HUES6 (cell line): ENCODE measurements at regions not wholly inside any gene's neighbourhood (a gene's known extent, or its start where the extent isn't known, plus 50 kb on each side); places are given as distances from the start of the nearest gene placed in this dataset.

Experiments used
- H3K27ac ChIP-seq: 2 replicates; pipeline ENCODE4 v1.7.0; 2013; ENCODE audit warnings: low read depth, mild to moderate bottlenecking, low read length, inconsistent platforms
- H3K27me3 ChIP-seq: 2 replicates; pipeline ENCODE4 v1.6.1; 2013; ENCODE audit warnings: low read length; ENCODE audit not compliant: control insufficient read depth, insufficient read depth
- H3K36me3 ChIP-seq: 2 replicates; pipeline ENCODE4 v1.6.1; 2013; ENCODE audit warnings: low read length; ENCODE audit not compliant: control insufficient read depth, insufficient read depth
- H3K4me1 ChIP-seq: 2 replicates; pipeline ENCODE4 v1.6.1; 2013; ENCODE audit warnings: low read length; ENCODE audit not compliant: control insufficient read depth, insufficient read depth
- H3K4me3 ChIP-seq: 2 replicates; pipeline ENCODE4 v1.5.1; 2013; ENCODE audit warnings: low read depth, low read length
- H3K9ac ChIP-seq: one replicate; pipeline ENCODE4 v1.6.1; 2013; ENCODE audit warnings: mild to moderate bottlenecking, low read length
- H3K9me3 ChIP-seq: 2 replicates; pipeline ENCODE4 v1.6.1; 2013; ENCODE audit warnings: low read depth, low read length; ENCODE audit not compliant: control insufficient read depth, insufficient read depth

DNA sequence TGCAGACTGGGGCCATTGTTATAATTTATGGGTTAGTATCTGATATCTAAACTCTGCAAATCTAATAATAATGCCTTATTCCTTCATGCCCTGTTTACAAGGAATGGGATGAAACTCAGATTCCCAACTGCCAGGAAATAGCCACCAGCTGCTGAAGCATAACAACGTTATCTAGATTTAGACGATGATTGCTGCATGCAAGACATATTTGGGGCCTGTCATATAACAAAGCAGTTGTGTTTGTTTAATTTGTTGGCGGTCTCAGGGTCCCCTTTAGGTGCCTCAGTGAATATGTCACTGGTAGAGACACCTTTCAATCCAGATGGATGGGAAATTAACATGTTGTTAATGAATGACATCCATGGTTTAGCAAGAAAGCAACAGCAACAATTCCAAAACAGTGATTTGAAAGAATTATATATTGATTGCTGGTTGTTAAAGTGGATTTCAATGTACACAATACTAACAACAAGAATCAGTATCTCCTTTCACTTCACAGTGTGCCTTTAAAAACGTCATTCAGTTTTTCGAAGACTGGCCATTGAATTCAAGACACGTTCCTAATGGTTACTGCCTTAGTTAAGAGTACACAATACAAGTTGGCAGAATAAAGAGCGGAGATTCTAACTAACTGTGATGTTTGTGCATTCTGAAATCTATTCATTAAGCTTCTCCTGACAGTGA is 860.6 kb upstream of the CELF2 start:
- H3K27ac ChIP-seq, result no peak overlapping the region
- H3K36me3 ChIP-seq, result no peaks in the 10 kb centered on the region
- H3K4me1 ChIP-seq, result no peaks in the 10 kb centered on the region
- no peaks in the 10 kb centered on the region for H3K27me3 ChIP-seq
- peaks cover 35% of the 10 kb centered on the region for H3K9me3 ChIP-seq
- H3K9ac ChIP-seq, result no peak overlapping the region
- no peak overlapping the region for H3K4me3 ChIP-seq

DNA sequence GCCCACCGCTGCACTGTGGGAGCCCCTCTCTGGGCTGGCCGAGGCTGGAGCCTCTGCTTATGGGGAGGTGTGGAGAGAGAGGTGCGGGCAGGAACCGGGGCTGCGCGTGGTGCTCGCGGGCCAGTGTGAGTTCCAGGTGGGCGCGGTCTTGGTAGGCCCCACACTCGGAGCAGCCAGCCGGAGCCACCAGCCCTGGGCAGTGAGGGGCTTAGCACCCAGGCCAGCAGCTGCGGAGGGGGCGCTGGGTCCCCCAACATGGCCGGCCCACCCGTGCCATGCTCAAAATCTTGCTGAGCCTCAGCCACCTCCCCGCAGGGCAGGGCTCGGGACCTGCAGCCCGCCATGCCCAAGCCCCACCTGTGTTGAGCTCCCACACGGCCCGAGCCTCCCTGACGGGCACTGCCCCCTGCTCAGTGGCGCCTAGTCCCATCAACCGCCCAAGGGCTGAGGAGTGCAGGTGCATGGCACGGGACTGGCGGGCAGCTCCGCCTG is 856.8 kb upstream of the CELF2 start:
- Histone ChIP-seq H3K36me3 (no peaks in the 10 kb centered on the region), H3K9me3 (peaks cover 50% of the 10 kb centered on the region), H3K4me3 (no peak overlapping the region), H3K27me3 (no peaks in the 10 kb centered on the region), H3K9ac (no peak overlapping the region), H3K4me1 (peaks cover 10% of the 10 kb centered on the region; the same call in 1 of the 2 replicates), H3K27ac (no peak overlapping the region)

DNA sequence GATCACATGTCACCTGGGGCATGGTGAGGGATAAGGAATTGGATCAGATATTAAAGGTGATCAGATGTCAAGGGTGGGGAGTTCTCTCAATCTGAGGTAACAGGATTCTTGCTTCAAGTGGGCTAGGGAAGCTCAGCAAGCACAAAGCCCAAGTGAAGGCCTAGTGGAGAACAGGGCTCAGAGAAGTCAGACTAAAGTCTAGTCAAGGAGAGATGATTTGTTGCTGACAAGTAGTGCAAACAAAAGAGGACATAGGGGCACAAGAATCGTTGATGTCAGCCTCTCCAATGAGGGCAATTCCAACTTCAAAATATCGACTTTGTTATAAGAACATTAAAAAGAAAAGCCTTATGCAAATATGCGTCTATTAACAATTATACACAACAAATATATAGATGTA is 852.8 kb upstream of the CELF2 start:
- H3K36me3 ChIP-seq, result no peaks in the 10 kb centered on the region
- H3K4me1 ChIP-seq, result peaks cover 25% of the 10 kb centered on the region
- H3K9me3 ChIP-seq, result peaks cover 37% of the 10 kb centered on the region
- no peak overlapping the region for H3K9ac ChIP-seq
- H3K27ac ChIP-seq, result no peak overlapping the region
- no peak overlapping the region for H3K4me3 ChIP-seq
- H3K27me3 ChIP-seq, result no peaks in the 10 kb centered on the region

DNA sequence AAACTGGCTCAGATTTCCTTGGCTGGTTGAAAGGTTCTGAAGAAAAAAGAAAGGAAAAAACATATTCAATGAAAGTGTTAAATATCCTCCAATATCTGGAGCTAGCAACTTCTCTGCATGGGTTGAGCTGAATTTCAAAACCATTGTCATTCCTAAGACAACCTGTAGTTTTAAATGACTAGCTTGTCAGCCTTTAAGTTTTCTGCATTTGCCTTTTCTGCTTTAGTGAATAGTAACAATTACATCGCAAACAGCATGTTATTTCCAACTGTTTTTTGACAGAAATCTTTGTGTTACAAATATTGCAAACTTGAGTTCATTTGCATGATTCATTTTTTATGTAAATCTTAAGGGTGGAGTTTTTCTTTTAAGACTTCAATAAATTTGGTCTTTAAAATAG is 852.3 kb upstream of the CELF2 start:
- H3K27me3 ChIP-seq, result no peaks in the 10 kb centered on the region
- no peak overlapping the region for H3K9ac ChIP-seq
- H3K4me3 ChIP-seq, result no peak overlapping the region
- H3K4me1 ChIP-seq, result peaks cover 25% of the 10 kb centered on the region
- peaks cover 31% of the 10 kb centered on the region for H3K9me3 ChIP-seq
- H3K36me3 ChIP-seq, result no peaks in the 10 kb centered on the region
- peak overlapping the region; percentile 54 for H3K27ac ChIP-seq

GRCh38 chr10:10178476-10178875 is 839.2 kb upstream of the CELF2 start:
- no peaks in the 10 kb centered on the region for H3K27me3 ChIP-seq
- peaks cover 7% of the 10 kb centered on the region for H3K9me3 ChIP-seq
- H3K36me3 ChIP-seq, result no peaks in the 10 kb centered on the region

GRCh38 chr10:10193848-10194247 is 823.8 kb upstream of the CELF2 start:
- Histone ChIP-seq H3K4me1 (no peaks in the 10 kb centered on the region), H3K27ac (no peak overlapping the region), H3K4me3 (no peak overlapping the region), H3K27me3 (no peaks in the 10 kb centered on the region), H3K36me3 (no peaks in the 10 kb centered on the region), H3K9ac (no peak overlapping the region), H3K9me3 (no peaks in the 10 kb centered on the region)

More at GRCh38 chr10:10178476-10178875, 839.2 kb upstream of the CELF2 start:
- Histone ChIP-seq H3K9ac (no peak overlapping the region), H3K4me1 (no peaks in the 10 kb centered on the region), H3K4me3 (no peak overlapping the region), H3K27ac (no peak overlapping the region)

GRCh38 chr10:10196701-10197100 is 821.0 kb upstream of the CELF2 start:
- Histone ChIP-seq H3K27me3 (no peaks in the 10 kb centered on the region), H3K9ac (no peak overlapping the region), H3K4me3 (no peak overlapping the region), H3K27ac (no peak overlapping the region), H3K4me1 (no peaks in the 10 kb centered on the region), H3K9me3 (no peaks in the 10 kb centered on the region), H3K36me3 (no peaks in the 10 kb centered on the region)

DNA sequence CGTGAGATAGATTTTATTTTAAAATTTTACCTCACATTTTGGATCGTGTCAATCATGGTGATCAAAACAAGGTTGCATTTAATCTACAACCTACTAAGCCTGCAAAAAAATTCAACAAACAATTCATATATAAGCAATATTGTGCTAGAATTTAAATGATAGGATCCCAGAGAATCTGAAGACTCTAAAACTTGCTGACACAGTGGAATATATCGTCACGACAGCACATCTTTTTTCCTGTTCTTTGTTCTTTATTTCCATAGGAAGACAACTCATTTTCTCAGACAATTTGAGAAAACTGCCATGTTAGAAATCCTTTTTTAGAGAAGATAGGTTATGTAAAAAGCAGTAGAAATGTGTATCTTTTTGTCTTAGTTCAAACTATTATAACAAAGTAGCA is 820.2 kb upstream of the CELF2 start:
- Histone ChIP-seq H3K27ac (no peak overlapping the region), H3K27me3 (no peaks in the 10 kb centered on the region), H3K4me1 (no peaks in the 10 kb centered on the region), H3K36me3 (no peaks in the 10 kb centered on the region), H3K9ac (no peak overlapping the region), H3K4me3 (no peak overlapping the region), H3K9me3 (no peaks in the 10 kb centered on the region)

DNA sequence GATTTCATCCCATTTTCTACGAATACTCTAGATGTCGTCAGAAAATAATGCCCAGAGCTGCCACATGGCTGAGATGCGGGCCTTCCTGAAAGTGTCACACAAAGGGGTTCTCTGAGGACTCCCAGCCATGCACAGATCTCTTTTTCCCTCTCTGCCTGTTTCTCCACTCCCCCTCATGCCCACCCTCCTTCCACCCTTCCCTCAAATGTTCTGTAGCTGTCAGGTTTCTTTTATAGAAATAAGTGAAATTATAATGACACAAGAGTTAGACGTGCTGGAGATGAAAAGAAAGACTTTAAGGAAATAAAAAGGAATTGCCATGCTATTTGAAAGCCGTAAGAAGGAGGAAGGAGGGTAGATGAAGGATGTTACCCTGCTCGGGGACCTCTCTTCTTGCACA is 819.3 kb upstream of the CELF2 start:
- Histone ChIP-seq H3K4me3 (no peak overlapping the region), H3K4me1 (no peaks in the 10 kb centered on the region), H3K9ac (no peak overlapping the region), H3K9me3 (0 out of 2 replicates have a peak, but pooled peaks cover 6% of the 10 kb centered on the region), H3K27me3 (no peaks in the 10 kb centered on the region), H3K36me3 (no peaks in the 10 kb centered on the region), H3K27ac (no peak overlapping the region)

- no peak overlapping the region for H3K27ac ChIP-seq
- H3K9me3 ChIP-seq, result peaks cover 20% of the 10 kb centered on the region
- no peak overlapping the region for H3K4me3 ChIP-seq
- H3K27me3 ChIP-seq, result no peaks in the 10 kb centered on the region
- no peaks in the 10 kb centered on the region for H3K36me3 ChIP-seq
- H3K4me1 ChIP-seq, result no peaks in the 10 kb centered on the region
- H3K9ac ChIP-seq, result no peak overlapping the region
These were observed 813.3 kb upstream of the CELF2 start for GRCh38 chr10:10204415-10204814.

GRCh38 chr10:10205906-10206305 is 811.8 kb upstream of the CELF2 start:
- no peak overlapping the region for H3K9ac ChIP-seq
- peaks cover 20% of the 10 kb centered on the region for H3K9me3 ChIP-seq
- H3K4me1 ChIP-seq, result no peaks in the 10 kb centered on the region
- no peak overlapping the region for H3K4me3 ChIP-seq
- H3K27me3 ChIP-seq, result no peaks in the 10 kb centered on the region
- H3K27ac ChIP-seq, result no peak overlapping the region
- no peaks in the 10 kb centered on the region for H3K36me3 ChIP-seq
